Suprapubic skin (tissue), 4 donors: ENCODE measurements at regions not wholly inside any gene's neighbourhood (a gene's known extent, or its start where the extent isn't known, plus 50 kb on each side); places are given as distances from the start of the nearest gene placed in this dataset.
"Not testable (repeated sequence)": the region's sequence is repeated elsewhere in the genome, so short reads cannot be mapped to it uniquely, and the experiment has no call there.

Experiments
- DNase-seq, 2 donors: peaks; one replicate each; pipeline ENCODE4 v3.0.0-alpha.2; 2019; ENCODE audit warnings: low spot score in 2 of 2
- H3K27ac ChIP-seq: fragments of 200-600 bp; sonication (generic); one replicate; pipeline ENCODE4 v1.5.1; 2019
- H3K27me3 ChIP-seq: fragments of 200-600 bp; sonication (generic); one replicate; pipeline ENCODE4 v1.5.1; 2019
- H3K36me3 ChIP-seq: fragments of 200-600 bp; sonication (generic); one replicate; pipeline ENCODE4 v1.5.1; 2019
- H3K4me1 ChIP-seq: fragments of 200-600 bp; sonication (generic); one replicate; pipeline ENCODE4 v1.5.1; 2019
- H3K4me3 ChIP-seq: fragments of 200-600 bp; sonication (generic); one replicate; pipeline ENCODE4 v1.5.1; 2019; ENCODE audit warnings: mild to moderate bottlenecking
- H3K9me3 ChIP-seq: fragments of 200-600 bp; sonication (generic); one replicate; pipeline ENCODE4 v1.5.1; 2019
- CTCF ChIP-seq, 2 donors: fragments of 200-600 bp in 1 of 2; fragments of 450-650 bp in 1 of 2; sonication (generic) in 1 of 2; IDR thresholded peaks; one replicate each; pipeline ENCODE4 v1.5.1; 2016 to 2019; ENCODE audit warnings: antibody characterized with exemption in 2 of 2, mild to moderate bottlenecking in 1 of 2, moderate library complexity in 1 of 2
- EP300 ChIP-seq: sonication (generic); formaldehyde crosslinking; IDR thresholded peaks from one replicate; pipeline ENCODE4 v1.6.1; 2017; ENCODE audit warnings: antibody characterized with exemption
- POLR2A ChIP-seq, 2 donors: fragments of 450-650 bp; IDR thresholded peaks; one replicate each; pipeline ENCODE4 v1.6.1; 2017; ENCODE audit warnings: antibody characterized with exemption in 2 of 2, mild to moderate bottlenecking in 2 of 2, moderate library complexity in 2 of 2
- POLR2AphosphoS5 ChIP-seq, 3 donors: sonication (generic); formaldehyde crosslinking; IDR thresholded peaks; one replicate each; pipeline ENCODE4 v1.6.1; 2017; ENCODE audit warnings: antibody characterized with exemption in 3 of 3
- WGBS: methylation state at CpG from one replicate; pipeline ENCODE4 v1.1.5; 2018; 5-methylcytosine and 5-hydroxymethylcytosine counted together

- Histone ChIP-seq H3K36me3 (no peaks in the 10 kb centered on the region), H3K9me3 (no peaks in the 10 kb centered on the region), H3K27ac (no peak overlapping the region), H3K27me3 (no peaks in the 10 kb centered on the region), H3K4me1 (no peaks in the 10 kb centered on the region), H3K4me3 (no peak overlapping the region)
- TF ChIP-seq POLR2AphosphoS5 (IDR thresholded peaks at IDR 0.05), result no peak
- TF ChIP-seq CTCF (IDR thresholded peaks at IDR 0.05), result no peak
- no peak for TF ChIP-seq POLR2A (IDR thresholded peaks at IDR 0.05)
- TF ChIP-seq EP300, result no peak
- DNase-seq, result no peak
- 75% methylated on average over 1 of the region's 1 CpG for WGBS
These were observed 161.4 kb downstream of the VSIG4 start for GRCh38 chrX:65878456-65878855.

GRCh38 chrX:65877953-65878352 is 161.9 kb downstream of the VSIG4 start:
- no peaks in the 10 kb centered on the region for H3K4me1 ChIP-seq
- H3K27me3 ChIP-seq, result no peaks in the 10 kb centered on the region
- H3K27ac ChIP-seq, result no peak overlapping the region
- no peak for TF ChIP-seq EP300
- no peak for TF ChIP-seq POLR2AphosphoS5 (IDR thresholded peaks at IDR 0.05)
- TF ChIP-seq CTCF (IDR thresholded peaks at IDR 0.05), result no peak
- no peak for TF ChIP-seq POLR2A (IDR thresholded peaks at IDR 0.05)
- no peaks in the 10 kb centered on the region for H3K36me3 ChIP-seq
- no peak overlapping the region for H3K4me3 ChIP-seq
- H3K9me3 ChIP-seq, result no peaks in the 10 kb centered on the region
- WGBS, result 74% methylated on average over 3 of the region's 3 CpGs
- DNase-seq, result no peak

DNA sequence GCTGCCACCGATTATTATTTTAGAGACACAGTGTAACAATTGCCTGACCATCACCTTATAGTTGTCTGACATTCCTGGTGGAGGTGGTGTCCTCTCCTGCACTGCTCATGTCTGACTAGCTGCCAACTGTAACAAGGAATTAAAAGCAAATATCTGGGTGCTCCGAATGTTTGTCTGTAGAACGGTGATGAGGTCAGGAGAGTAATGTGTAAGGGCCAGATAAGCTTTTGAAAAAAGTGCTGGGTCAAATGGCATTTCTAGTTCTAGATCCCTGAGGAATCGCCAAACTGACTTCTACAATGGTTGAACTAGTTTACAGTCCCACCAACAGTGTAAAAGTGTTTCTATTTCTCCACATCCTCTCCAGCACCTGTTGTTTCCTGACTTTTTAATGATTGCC is 164.3 kb downstream of the VSIG4 start:
- DNase-seq, H3K9me3 ChIP-seq, H3K36me3 ChIP-seq, H3K27me3 ChIP-seq, H3K27ac ChIP-seq, H3K4me1 ChIP-seq, H3K4me3 ChIP-seq: not testable (repeated sequence)
- 82% methylated on average over 4 of the region's 4 CpGs for whole genome bisulfite sequencing

DNA sequence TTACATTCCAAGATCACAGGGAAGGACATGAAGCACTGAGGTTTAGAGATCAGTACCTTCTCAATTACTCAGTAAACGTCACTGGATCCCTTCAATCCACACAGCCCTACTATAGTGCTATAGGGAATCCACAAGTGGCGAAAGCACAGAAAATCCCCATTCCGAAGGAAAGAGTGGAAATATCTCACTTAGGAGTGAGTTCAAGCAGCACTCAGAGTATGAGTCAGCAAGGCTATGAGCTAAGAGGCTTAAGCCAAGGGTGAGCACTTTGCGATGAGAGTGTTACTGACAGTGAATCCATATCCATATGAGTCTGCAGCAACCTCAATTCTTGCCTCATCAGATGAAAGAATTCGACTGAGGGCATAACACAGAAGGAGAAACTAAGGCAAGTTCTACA is 165.1 kb downstream of the VSIG4 start:
- no peak for TF ChIP-seq POLR2AphosphoS5 (IDR thresholded peaks at IDR 0.05)
- no peak for TF ChIP-seq POLR2A (IDR thresholded peaks at IDR 0.05)
- TF ChIP-seq CTCF (IDR thresholded peaks at IDR 0.05), result no peak
- TF ChIP-seq EP300, result no peak
- WGBS, result 76% methylated on average over 5 of the region's 5 CpGs

DNA sequence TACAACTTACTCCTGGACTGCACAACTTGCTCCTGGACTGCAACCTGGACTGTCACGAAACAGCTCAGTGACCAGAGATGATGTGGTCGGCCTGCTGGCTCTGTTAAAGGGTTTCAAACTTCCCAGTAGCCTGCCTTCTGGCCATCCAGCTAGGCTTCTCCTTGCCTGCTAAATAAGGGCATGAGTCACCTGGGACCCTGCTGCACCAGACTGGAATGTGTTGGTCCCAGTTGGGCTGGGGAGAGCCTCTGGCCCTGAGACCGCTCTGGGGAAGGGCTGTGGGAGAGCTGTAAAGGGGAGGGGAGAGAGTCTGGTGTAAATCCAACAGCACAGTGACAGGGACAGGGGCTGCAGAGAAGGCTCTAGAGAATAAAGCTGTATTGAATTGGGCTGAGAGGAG is 165.8 kb downstream of the VSIG4 start:
- WGBS, result 59% methylated on average over 3 of the region's 3 CpGs
- Histone ChIP-seq H3K4me3 (no peak overlapping the region), H3K27ac (no peak overlapping the region), H3K4me1 (no peaks in the 10 kb centered on the region), H3K27me3 (no peaks in the 10 kb centered on the region), H3K9me3 (no peaks in the 10 kb centered on the region), H3K36me3 (no peaks in the 10 kb centered on the region)
- TF ChIP-seq CTCF (IDR thresholded peaks at IDR 0.05), result no peak
- no peak for TF ChIP-seq EP300
- no peak for TF ChIP-seq POLR2AphosphoS5 (IDR thresholded peaks at IDR 0.05)
- no peak for TF ChIP-seq POLR2A (IDR thresholded peaks at IDR 0.05)
- no peak for DNase-seq

More for the DNA sequence above, 165.1 kb downstream of the VSIG4 start:
- H3K9me3 ChIP-seq, result no peaks in the 10 kb centered on the region
- no peak overlapping the region for H3K27ac ChIP-seq
- no peaks in the 10 kb centered on the region for H3K27me3 ChIP-seq
- no peaks in the 10 kb centered on the region for H3K4me1 ChIP-seq
- H3K4me3 ChIP-seq, result no peak overlapping the region
- H3K36me3 ChIP-seq, result no peaks in the 10 kb centered on the region
- DNase-seq, result no peak

DNA sequence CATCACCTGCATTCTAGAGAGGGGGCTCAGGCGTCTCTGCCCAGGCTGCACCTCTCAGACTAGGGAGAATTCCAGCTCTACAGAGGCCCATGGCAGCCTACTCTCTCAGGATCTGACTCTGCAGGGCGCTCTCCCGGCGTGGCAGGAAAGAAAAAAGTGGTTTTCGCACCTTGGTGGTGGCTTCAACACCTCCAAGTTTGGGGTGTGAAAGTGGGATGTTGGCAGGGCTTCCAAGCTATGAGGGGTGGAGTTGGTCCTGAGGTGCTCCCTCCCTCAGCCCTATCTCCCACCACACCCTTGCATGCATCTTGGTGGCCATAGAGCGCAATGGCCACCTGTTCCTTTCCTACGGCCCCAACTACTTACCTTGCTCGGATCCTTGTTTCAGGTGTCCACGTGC is 166.5 kb downstream of the VSIG4 start:
- no peak overlapping the region for H3K27ac ChIP-seq
- H3K4me3 ChIP-seq, result no peak overlapping the region
- 87% methylated on average over 9 of the region's 9 CpGs for WGBS
- no peaks in the 10 kb centered on the region for H3K4me1 ChIP-seq
- H3K9me3 ChIP-seq, result no peaks in the 10 kb centered on the region
- no peak for DNase-seq
- no peak for TF ChIP-seq CTCF (IDR thresholded peaks at IDR 0.05)
- TF ChIP-seq POLR2AphosphoS5 (IDR thresholded peaks at IDR 0.05), result no peak
- TF ChIP-seq POLR2A (IDR thresholded peaks at IDR 0.05), result no peak
- no peak for TF ChIP-seq EP300
- no peaks in the 10 kb centered on the region for H3K36me3 ChIP-seq
- H3K27me3 ChIP-seq, result no peaks in the 10 kb centered on the region
